ENCODE measurements at regions not wholly inside any gene's neighbourhood (a gene's known extent, or its start where the extent isn't known, plus 50 kb on each side); places are given as distances from the start of the nearest gene placed in this dataset.
A peak's percentile ranks its signal among the peaks of the same experiment; 100 is the strongest.

DNA sequence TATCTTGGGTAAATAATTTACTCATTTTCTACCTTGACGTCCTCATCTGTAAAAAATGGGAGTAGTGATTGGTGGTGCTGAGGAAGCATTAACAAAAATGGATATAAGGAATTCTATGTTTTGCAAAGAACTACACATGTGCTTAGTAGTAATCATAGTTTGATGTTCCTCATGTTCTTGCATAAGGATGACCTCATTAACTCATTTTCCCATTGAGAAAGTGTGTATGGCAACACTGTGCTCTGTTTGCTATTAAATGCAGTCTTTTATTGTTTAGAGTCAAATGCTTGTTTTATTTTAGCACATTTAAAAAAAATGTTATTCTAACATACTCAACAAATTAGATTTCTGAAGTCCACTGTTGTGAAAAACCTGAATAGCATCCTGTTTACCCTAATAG lies 211.2 kb upstream of the RSPO3 start:
- DNase-seq (ENCODE audit: low read depth), result no peak

- DNase-seq (ENCODE audit: low read depth), result no peak
Measured at GRCh38 chr6:126907996-126908395, 210.5 kb upstream of the RSPO3 start.

DNA sequence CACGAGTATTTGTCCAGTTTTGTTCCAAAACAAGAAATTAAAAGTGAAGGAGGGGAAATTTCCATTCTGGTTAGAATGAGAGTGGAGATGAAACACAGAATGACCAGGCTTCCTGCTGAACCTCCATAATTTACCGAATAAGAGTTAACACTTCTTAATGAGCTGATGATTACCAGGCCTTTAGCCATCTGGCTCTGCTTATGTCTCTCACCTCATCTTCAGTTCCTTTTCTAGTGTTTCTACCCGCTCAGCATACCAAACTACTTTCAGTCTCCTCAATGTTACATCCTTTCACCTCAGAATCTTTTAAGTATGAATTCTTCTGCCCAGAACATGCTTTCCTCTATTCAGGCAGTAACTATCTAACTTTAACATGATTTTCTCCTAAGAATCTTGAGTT lies 209.0 kb upstream of the RSPO3 start:
- no peak for DNase-seq (ENCODE audit: low read depth)

DNA sequence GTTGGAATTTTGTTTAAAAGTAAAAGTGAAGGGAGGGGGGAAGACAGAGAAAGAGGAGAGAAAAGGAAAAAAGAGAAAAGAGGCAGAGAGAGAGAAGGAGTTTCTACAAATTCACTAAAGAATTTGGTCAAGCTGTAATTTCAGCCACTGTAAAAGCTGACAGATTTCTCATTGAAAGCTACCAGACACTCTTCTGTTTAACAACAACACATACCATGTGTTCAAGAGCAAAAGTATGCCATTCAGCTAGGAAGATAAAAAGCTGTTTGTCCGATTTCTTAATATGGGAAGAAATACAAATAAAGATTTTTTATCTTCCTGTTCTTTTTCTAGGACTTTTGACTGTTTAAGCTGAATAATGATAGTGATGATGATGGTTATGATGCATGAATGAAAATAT lies 204.8 kb upstream of the RSPO3 start:
- DNase-seq (ENCODE audit: low read depth), result peak; percentile 4

- DNase-seq (ENCODE audit: low read depth), result no peak
Measured at GRCh38 chr6:126914172-126914571, 204.3 kb upstream of the RSPO3 start.

GRCh38 chr6:126914801-126915200 lies 203.7 kb upstream of the RSPO3 start:
- DNase-seq (ENCODE audit: low read depth), result no peak

DNA sequence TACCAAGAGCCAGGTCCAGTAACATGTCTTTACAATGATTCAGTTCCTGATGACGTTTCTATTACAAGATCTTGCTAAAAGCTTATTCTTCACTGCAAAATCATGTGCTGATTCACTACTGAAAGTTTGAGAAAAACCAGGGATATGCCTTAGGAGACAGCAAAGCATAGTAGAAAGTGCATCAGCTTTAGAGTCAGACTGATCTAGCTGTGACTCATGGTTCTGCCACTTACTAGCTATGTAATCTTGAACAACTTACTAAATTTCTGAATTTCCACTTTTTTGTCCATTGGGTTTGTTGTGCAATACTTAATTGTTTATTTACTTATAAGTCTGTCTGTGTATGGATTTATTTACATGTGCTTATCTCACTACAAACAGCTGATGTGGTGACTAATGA lies 198.5 kb upstream of the RSPO3 start:
- DNase-seq (ENCODE audit: low read depth), result peak; percentile 92

DNA sequence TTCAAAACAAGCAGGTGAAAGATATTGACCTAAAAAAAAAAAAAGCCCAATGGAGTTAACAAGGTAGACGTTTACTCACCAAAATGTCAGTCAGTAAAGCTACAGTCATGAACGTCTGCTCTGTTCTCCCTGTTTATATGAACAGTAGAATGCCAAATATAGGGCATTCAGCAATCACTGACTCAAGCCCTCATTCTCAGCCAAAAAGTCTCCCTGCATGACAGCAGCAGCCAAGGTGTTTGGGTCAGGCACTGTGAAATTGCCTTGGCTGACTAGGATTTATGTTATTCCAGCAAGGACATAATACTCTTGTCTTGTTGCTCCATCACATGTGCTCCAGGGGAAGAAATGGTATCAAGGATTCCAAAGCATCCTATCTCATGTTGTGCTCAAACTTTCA lies 194.7 kb upstream of the RSPO3 start:
- DNase-seq (ENCODE audit: low read depth), result no peak

DNA sequence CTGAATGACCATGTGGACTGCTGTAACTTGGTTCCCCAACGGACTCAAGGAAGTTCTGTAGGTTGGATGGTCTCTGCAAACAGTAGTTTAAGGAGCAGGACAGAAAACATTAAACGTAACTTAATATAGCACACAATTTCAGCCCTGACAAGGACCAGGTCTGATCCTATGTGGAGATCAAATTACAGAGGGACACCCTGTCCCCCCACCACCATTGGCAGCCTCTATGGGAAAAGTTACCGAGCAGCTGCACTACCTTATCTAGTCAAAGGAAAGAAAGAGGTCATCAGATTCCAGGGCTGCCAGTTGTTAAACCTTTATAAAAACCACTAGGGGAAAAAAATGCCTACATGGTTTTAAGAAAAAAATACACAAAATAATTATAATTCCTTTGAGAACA lies 191.5 kb upstream of the RSPO3 start:
- no peak for DNase-seq (ENCODE audit: low read depth)

DNA sequence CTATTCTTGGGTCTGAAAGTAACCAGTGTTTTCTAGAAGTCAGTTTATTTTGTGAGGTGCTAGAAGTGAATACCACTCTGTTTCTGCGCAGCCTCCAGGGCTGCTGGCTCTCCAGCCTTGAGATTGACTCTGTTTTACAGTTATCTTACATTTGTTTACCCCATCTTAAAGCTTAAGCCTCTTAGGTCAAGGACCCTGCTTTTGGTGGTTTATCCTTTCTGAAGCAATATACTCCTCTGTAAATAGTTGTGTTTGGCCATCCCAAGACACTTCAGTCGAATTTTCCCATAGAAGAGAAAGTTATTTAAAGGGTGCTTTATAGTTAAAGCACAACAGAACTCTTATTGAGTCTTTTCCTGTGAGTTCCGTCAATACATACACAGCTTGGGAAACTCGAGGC lies 190.6 kb upstream of the RSPO3 start:
- no peak for DNase-seq (ENCODE audit: low read depth)

- DNase-seq (ENCODE audit: low read depth), result no peak
Measured at GRCh38 chr6:126937426-126937825, 181.0 kb upstream of the RSPO3 start.

GRCh38 chr6:126939784-126940183 lies 178.7 kb upstream of the RSPO3 start:
- DNase-seq (ENCODE audit: low read depth), result no peak

- DNase-seq (ENCODE audit: low read depth), result no peak
Measured at GRCh38 chr6:126941751-126942150, 176.7 kb upstream of the RSPO3 start.

- DNase-seq (ENCODE audit: low read depth), result no peak
Measured at GRCh38 chr6:126944512-126944911, 174.0 kb upstream of the RSPO3 start.

- no peak for DNase-seq (ENCODE audit: low read depth)
Measured at GRCh38 chr6:126945150-126945685, 173.3 kb upstream of the RSPO3 start.

DNA sequence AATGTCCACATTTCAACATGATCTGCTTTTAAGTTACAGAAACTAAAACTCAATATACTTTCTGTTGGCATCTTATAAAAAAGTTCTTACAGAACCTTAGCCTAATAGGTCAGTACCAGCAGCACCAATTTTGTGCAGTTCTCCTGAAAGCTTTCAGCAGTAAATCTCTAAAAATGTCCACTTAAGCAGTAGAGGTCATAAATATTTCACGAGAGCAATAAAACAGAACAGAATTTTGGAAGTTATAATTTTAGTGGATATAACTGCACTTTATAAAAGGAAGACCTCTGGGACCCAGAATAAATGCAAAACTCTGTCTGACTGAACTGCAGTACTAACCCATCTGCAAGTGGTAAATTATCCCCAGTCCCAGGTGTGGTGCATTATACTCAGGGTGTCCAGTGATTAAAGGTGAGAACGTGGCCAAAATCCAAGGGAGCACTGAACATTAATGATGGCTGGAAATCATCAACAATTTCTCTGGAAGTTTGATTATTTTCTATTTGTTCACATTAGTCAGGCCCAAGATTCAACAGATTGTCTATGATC lies 172.6 kb upstream of the RSPO3 start:
- no peak for DNase-seq (ENCODE audit: low read depth)

DNA sequence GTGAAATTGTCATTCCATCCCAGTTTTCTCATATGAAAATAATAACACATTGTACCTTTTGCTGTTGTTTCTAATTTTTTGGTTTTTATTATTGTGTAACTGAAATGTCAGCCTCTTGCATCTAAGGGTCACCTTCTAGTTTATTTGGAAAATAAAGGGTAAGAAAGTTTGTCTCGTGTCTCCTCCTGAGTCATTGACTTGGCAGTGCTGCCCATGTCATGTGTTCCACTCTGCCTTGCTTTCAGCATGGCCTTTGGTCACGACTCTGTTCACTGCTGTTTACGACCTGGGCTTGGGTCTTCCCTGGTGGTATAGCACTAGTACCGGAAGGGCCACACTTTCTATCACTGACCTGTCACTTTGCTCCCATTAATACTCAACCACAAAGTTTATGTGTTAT lies 171.4 kb upstream of the RSPO3 start:
- DNase-seq (ENCODE audit: low read depth), result no peak

GRCh38 chr6:126949786-126950185 lies 168.7 kb upstream of the RSPO3 start:
- DNase-seq (ENCODE audit: low read depth), result no peak

DNA sequence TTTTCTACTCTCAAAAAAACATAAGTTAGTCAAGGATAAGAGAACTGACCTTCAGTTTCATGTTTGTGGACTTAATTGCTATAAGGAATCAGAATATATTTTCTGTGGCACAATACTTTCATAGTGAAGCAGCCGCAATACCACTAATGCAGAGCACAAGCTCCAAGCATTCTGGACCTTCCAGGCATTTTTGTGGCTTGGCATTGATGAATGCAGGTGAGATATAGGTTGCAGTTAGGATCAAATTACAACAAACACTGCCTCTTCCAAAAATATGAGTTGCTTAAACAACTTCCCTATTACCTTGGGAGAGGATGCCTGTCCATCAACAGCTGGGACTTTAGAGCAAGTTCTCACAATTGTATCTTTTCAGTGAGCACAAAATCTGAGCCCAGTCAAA lies 162.8 kb upstream of the RSPO3 start:
- no peak for DNase-seq (ENCODE audit: low read depth)

GRCh38 chr6:126957721-126958120 lies 160.8 kb upstream of the RSPO3 start:
- no peak for DNase-seq (ENCODE audit: low read depth)

DNA sequence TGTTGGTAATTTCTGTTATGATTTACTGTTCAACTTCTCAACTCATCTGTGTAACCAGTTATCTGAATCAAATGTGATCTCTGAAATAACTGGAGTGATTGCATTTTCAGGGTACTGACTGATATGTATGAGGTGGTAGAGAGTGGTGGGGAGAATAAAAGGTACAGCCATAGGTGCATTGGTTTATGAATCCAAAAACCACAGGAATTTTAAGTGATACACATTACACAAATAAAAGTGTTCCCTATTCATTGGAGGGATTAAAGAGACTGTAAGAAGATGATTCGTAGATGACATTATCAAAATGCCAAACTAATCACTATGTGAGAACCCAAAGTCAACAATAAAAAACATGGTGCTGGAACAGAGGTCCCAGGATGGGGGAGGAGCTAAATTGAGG lies 158.7 kb upstream of the RSPO3 start:
- no peak for DNase-seq (ENCODE audit: low read depth)

DNA sequence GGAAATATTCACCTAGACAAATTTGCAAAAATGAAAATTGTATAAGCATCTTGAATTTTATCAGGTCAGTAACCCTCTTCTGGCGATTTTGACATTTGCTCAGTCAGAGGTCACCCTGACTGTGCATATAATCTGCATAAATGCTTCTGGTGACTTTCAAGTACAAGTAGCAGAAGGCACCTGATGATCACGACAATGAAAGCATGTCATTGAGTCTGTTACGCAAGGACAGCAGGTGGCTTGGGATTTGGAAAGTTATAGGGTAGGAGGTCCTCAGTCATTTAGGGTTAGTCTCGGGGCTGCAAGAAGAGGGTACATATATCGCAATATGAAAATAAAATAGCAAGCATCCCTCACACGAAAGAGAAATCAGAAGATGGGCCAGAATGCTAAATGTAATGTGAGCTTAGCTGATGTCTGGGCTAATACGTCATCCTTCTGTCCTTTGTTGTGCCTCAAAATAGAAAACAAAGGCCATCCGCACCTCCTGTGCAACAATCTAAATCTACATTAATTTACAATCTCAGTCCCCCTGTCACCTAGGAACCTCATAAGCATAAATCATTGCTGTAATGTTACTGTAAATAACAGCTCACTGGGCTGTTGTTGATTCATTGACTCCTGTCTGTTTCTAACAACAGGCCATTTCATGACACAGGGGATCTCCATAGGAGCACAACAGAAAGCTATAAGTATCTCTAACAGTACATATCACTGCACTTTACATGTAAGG lies 155.2 kb upstream of the RSPO3 start:
- DNase-seq (ENCODE audit: low read depth), result no peak

DNA sequence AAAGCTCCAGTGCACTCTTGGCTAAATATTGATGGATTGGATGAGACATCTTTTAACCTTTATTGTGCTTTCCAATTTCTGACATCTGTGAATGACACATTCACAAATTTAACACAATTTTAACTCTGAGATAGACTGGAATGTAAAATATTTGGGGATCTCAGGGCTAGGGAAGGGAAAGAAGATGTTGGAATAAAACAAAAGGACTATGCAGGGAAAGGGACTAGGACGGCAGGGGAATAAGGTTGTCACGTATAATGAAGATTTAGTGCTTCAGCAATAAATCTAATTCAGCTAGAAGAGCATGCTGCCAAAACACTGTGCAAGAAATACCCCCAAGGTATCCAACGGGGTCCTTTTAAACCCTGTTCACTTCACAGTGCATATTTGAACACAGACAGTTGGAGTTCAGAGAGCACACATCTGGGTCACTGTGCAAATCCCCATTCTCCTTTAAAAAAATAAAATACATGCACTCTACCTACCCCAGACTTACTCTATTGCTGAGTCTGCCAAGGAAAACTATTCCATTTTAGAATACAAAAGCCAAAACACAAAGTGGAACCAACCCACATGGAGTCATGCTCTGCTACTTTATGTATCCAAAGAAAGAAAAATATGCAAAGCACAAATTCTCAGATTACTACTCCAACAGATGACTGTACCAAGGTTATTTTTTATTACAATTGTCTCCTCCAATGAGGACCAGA lies 151.0 kb upstream of the RSPO3 start:
- DNase-seq (ENCODE audit: low read depth), result no peak
